SW 1271 (cell line): ENCODE measurements at regions not wholly inside any gene's neighbourhood (a gene's known extent, or its start where the extent isn't known, plus 50 kb on each side); places are given as distances from the start of the nearest gene placed in this dataset.
"Not testable (repeated sequence)": the region's sequence is repeated elsewhere in the genome, so short reads cannot be mapped to it uniquely, and the experiment has no call there.

ENCODE experiments used
- DNase-seq, 2 experiments: peaks; one replicate each; lab custom pipeline; 2025; lab: John Stamatoyannopoulos, UW

GRCh38 chr7:119596651-119597050 lies 676.3 kb upstream of the KCND2 start:
- no peak for DNase-seq

- DNase-seq, result no peak
Observed at GRCh38 chr7:119606297-119606696, 666.7 kb upstream of the KCND2 start.

GRCh38 chr7:119620769-119621168 lies 652.2 kb upstream of the KCND2 start:
- no peak for DNase-seq

GRCh38 chr7:119623427-119623826 lies 649.5 kb upstream of the KCND2 start:
- DNase-seq, result no peak

- DNase-seq, result no peak
Observed at GRCh38 chr7:119630406-119630969, 642.5 kb upstream of the KCND2 start.

GRCh38 chr7:119633812-119634211 lies 639.2 kb upstream of the KCND2 start:
- not testable (repeated sequence) for DNase-seq

- DNase-seq, result no peak
Observed at GRCh38 chr7:119640326-119640725, 632.6 kb upstream of the KCND2 start.

- no peak for DNase-seq
Observed at GRCh38 chr7:119640861-119641260, 632.1 kb upstream of the KCND2 start.

- no peak for DNase-seq
Observed at GRCh38 chr7:119643558-119643957, 629.4 kb upstream of the KCND2 start.

- DNase-seq, result no peak
Observed at GRCh38 chr7:119647286-119647685, 625.7 kb upstream of the KCND2 start.

- not testable (repeated sequence) for DNase-seq
Observed at GRCh38 chr7:119648752-119649151, 624.2 kb upstream of the KCND2 start.

- DNase-seq, result no peak
Observed at GRCh38 chr7:119660080-119660479, 612.9 kb upstream of the KCND2 start.

GRCh38 chr7:119664601-119665000 lies 608.4 kb upstream of the KCND2 start:
- DNase-seq, result peak; percentile 40 to 70

- no peak for DNase-seq
Observed at GRCh38 chr7:119665796-119666195, 607.2 kb upstream of the KCND2 start.

GRCh38 chr7:119681336-119681735 lies 591.6 kb upstream of the KCND2 start:
- DNase-seq, result no peak

GRCh38 chr7:119684763-119685162 lies 588.2 kb upstream of the KCND2 start:
- no peak for DNase-seq

GRCh38 chr7:119685906-119686305 lies 587.1 kb upstream of the KCND2 start:
- no peak for DNase-seq

GRCh38 chr7:119688831-119689230 lies 584.1 kb upstream of the KCND2 start:
- no peak for DNase-seq

- DNase-seq, result no peak
Observed at GRCh38 chr7:119692541-119692940, 580.4 kb upstream of the KCND2 start.

- no peak for DNase-seq
Observed at GRCh38 chr7:119694506-119694905, 578.5 kb upstream of the KCND2 start.

- DNase-seq, result no peak
Observed at GRCh38 chr7:119696336-119696735, 576.6 kb upstream of the KCND2 start.

- DNase-seq, result no peak
Observed at GRCh38 chr7:119703895-119704294, 569.1 kb upstream of the KCND2 start.

GRCh38 chr7:119706608-119707007 lies 566.4 kb upstream of the KCND2 start:
- DNase-seq, result no peak

GRCh38 chr7:119708891-119709290 lies 564.1 kb upstream of the KCND2 start:
- no peak for DNase-seq

GRCh38 chr7:119711104-119711503 lies 561.9 kb upstream of the KCND2 start:
- no peak for DNase-seq
